Renal cortex interstitium (tissue), 11 donors: ENCODE measurements at regions not wholly inside any gene's neighbourhood (a gene's known extent, or its start where the extent isn't known, plus 50 kb on each side); places are given as distances from the start of the nearest gene placed in this dataset.

Experiments
- DNase-seq, 11 donors: peaks; one replicate each; pipeline ENCODE4 v3.0.0-alpha.2; 2013; ENCODE audit warnings: low read depth in 9 of 11, low spot score in 4 of 11; ENCODE audit errors: extremely low read depth in 1 of 11

DNA sequence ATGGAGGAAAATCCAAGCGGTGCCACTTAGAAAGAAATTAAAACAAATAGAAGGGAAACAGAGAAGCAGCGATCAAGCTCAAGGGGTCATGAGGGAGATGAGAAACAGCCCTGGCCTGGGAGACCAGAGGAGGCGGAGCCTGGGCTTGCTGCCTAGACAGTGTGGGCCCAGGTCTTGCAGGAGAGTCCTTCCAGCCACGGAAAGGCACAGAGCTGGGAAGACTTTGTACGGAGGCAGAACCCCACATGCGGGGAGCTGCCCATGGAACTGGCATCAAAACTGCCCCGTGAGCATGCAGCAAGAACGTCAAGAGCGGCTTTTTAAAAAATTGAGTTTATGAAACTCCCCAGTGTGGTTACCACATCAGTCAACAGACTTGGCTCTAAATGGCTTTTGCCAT, 119.4 kb downstream of the IRX1 start:
- DNase-seq = no peak

DNA sequence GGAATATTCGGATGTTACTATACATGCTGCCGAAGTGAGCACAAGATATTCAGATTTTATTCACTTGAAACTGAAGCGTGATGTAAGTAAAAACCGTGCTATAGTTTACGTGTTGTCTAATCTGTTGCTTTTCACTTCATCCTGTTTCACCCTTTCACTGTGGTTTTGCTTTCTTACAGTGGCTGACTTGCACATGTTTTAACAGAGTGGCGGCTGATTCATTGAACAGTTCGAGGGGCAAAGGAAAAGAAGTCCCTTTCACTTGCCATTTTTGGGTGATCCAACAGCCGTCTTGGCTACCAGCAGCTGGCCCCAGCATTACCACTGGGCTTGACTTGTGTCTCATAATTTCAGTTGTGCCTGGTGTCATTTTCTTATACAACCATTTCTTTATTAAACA, 134.0 kb downstream of the IRX1 start:
- no peak for DNase-seq

DNA sequence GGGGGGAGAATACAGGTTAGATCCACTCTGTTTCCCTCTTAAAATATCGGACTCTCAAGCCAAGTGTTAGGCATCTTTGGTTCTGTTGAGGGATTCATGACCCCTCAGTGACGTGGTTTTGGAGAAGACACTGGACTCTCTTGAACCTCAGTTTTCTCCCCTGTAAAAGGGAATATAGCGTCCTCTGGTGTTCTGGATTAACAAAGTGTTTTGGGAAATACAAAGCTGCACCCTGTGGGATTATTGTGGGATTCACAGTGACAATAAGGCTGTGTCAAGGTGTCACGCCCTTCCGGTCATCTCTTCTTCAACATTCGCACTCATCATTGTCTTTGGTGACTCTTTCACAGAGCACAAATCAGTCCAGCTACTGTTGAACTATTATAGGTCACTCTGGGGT, 139.0 kb downstream of the IRX1 start:
- DNase-seq = no peak

DNA sequence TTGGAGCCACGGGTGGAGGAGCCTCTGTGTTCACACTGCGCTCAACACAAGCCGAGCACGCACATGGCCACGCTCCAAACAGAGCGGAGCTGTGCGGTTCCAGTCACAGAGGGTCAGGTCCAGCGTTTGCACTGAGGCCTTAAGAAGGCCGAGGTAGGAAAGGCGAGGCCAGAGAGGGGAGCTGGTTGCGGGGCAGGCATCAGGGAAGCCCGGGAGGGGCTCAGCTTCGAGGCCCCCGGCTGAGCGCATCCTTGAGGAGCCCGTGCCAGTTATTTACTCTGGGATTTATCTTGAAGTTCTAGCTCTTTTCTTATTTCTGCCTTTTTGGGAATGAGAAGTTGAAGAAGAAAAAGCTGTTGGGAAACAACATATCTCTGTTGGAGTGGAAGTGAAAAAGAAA, 140.8 kb downstream of the IRX1 start:
- DNase-seq = no peak

DNA sequence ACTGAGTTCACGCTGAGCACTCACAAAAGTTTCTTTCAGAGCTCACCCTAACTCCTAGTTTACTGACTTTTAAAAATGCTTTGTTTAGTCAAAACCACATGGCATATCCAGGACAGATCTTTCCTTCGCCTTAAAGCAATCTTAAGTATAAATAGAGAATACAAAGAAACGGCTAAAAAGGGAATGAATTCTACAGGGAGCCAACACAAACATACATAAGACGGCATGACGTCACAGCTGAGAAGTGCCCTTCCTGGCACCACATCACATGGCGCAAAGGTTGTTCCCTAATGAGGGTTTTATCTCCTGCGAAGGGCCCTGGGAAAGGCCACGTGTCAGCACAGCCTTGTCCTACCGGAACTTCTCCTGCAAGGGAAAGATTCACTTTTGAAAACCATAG, 141.3 kb downstream of the IRX1 start:
- DNase-seq = no peak

DNA sequence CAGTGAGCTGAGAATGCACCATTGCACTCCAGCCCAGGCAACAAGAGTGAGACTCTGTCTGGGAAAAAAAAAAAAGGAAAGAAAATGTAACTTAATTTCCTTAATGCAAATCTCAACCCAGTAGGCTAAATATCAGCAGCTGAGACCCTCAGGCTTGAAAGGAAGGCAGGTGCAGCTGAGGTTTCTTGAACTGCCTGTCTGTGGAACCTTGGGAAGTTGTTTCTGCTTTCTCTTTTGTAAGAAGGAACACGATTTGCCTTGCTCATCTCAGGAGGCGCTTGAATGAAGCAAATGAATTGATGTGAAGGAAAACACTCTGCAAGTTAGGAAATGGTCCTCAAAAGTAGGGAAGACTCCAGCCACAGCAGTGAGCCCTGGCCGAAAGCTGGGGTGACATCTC, 143.3 kb downstream of the IRX1 start:
- DNase-seq = no peak

DNA sequence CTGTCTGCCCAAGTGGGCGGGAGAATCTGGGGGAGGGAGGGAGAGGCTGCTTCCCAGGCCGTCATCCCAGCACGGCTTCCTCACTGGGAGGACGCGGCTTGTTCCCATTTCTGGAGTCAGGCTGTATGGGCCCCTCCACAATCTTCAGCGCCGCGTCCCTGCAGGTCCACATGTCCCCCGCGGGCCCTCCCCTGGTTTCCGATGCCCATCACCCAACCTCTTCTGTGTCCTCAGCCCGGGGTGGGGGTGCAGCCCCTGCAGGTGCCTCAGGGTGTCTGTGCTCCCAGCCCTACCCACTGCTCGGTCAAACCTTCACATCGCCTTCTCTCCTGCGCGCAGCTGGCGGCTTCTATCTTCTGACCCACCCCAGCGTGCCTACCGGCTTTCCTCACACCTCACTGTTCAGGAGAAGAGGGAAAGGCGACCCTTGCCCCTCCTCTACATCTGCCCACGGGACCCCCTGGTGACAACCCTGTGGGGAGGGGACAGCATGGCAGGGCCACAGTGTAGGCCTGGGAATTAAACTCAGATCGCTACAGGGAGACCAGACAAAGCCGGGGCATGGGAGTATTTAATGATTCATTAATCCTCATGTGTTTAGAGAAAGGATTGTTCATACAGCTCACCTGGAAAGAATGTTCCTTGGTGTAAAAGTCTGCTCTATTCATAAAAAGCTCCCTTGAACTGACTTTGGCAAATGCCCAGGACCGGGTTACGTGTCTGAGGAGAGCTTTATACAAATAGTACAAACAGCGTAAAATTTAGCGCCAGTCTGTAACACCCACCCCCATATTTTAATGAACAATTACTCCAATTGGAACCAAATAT, 145.1 kb downstream of the IRX1 start:
- DNase-seq = peak in 1 of 11 donors; percentile 5

DNA sequence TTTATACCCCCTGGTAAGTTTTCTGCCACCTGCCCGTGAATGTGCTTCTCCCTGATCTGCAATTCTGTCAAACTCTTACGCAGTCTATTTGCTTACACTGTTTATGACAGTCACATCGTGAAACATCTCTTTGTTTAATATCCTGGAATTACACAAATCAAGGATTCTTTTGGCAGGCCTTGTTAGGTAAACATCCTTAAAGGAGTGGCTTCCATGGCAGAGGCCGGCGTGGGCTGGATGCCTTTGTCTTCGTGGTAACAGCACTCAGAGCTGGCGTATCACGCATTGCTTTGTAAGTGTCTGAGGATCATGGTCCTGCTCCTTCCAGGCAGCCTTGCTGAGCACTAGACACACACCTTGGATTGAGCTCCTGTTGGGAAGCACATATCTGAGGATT, 145.7 kb downstream of the IRX1 start:
- DNase-seq = no peak

DNA sequence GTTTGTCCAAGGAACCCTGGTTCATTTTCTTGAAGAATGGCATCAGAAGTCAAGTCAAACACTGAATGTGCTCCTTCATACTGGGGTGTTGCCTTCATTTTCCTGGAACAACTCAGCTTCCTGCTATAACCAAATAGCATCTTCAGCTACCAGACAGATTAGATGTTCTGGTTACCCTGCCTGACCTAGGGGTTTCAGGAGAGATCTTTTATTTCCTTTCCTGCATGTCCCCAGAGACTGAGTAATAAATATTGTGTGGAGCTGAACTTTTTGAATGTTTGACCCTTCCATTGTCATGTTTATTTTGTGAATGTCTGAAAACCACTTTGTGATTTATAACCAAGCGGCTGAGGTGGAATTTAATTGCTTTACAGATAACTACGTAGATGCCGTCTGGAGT, 147.1 kb downstream of the IRX1 start:
- DNase-seq = no peak

DNA sequence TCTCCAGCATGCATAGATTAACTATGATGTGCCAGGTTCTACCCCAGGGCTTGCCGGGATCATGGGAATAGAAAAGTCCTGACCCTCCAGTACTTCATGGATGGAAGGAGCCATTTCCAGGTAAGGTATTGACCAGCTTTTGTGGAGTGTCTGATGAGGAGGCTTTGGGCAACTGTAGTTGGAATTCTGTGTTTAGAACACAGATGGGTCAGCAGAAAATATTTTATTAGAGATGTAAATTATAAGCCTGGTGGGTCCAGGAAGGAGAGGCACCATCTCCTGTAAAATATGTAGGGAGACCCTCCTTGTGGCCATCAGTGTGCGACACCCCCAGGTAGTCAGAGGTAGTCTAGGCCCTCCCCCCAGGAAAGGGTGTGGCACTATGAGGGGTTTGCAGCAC, 156.2 kb downstream of the IRX1 start:
- DNase-seq = no peak

DNA sequence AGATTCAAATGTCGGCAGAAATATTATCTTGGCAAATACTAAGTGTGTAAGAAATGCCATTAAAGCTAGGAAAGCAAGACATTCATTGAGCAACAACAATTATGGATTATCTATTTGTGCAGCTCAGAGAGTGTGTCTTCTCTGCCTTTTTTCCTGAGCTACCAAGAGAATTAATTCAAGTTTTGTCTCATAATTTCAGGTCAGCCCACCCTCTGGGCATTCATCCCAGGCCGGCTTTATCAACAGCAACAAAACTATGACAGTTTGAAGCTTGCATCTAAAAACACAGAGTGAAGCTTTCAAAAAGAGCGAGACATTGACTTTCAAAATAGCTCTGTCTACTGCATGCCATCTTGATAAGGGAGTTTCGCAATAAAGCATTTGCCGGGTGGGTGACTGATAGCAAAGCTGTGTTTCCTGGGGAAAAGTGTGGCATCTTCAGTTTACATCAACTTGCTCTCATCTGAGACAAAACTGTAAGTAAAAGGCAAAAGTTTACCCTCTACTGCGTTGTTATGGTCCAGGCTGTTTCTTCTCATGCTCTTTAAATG, 182.4 kb downstream of the IRX1 start:
- DNase-seq = no peak

DNA sequence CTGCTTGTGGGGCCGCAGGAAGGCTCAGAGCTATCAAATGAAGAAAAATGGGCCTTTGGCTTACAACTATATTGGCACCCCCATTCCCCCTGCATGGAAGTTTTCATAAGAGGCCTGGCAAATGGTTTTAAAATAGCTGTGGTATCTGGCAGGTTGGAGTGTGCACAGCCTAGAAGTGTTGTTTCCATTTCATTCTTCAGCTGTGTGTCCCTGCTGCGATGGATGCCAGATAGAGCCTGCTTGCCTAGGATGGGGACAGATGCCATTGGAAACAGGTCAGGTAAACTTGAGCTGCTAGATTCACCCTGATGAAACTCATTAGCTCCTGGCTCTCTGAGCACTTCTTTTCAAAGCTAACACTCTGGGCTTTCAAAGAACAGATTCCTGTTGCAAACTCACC, 183.3 kb downstream of the IRX1 start:
- DNase-seq = no peak

DNA sequence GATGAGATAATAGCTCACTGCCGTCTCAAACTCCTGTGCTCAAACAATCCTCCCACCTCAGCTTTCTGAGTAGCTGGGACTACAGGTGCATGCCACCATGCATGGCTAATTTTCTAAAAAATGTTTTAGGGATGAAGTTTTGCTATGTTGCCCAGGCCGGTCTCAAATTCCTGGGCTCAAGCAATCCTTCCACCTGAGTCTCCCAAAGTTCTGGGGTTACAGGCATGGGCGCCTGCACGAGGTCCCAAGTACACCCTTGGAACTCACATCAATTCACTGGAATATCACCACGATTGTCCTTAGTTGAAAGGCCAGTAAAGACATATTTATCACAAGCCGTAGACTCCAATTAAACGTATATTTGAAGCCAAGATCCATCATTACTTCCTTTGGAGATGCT, 184.6 kb downstream of the IRX1 start:
- DNase-seq = no peak

DNA sequence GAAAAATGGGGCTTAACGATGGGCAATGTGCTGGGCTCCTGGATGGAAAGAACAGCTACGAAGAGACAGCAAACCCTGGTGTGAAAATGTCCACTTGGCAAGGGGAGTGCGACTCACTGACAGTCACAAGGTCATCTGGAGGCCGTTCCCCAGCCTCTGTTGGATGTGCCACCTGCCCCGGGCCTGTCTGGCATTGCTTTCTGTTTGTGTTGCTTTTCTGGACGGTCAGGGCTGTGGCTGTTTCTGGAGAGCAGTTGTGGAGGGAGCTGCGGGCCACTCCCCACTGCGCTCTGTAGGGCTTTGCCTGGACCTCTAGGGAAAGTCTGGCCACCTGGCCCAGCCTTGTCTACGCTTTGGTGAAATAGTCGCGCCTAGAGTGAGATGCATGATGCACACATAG, 185.3 kb downstream of the IRX1 start:
- no peak for DNase-seq

DNA sequence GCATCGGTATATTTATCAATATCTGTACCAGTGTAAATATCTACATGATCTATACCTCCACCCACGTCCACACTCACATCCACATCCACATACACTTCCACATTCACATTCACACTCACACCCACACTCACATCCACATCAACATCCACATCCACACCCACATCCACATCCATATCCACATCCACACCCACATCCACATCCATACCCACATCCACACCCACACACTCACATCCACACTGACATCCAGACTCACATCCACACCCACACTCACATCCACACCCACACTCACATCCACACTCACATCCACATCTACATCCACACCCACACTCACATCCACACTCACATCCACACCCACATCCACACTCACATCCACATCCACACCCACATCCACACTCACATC, 189.2 kb downstream of the IRX1 start:
- DNase-seq = no peak

DNA sequence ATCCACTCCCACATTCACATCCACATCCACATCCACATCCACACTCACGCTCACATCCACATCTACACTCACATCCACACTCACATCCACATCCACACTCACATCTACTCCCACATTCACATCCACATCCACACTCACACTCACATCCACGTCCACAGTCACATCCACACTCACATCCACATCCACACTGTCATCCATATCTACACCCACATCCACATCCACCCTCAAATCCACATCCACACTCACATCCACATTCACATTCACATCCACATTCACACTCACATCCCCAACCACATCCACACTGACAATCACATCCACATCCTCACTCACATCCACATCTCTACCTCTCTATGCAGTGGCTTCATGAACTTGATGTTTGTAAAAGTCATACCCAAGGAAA, 190.5 kb downstream of the IRX1 start:
- DNase-seq = no peak

DNA sequence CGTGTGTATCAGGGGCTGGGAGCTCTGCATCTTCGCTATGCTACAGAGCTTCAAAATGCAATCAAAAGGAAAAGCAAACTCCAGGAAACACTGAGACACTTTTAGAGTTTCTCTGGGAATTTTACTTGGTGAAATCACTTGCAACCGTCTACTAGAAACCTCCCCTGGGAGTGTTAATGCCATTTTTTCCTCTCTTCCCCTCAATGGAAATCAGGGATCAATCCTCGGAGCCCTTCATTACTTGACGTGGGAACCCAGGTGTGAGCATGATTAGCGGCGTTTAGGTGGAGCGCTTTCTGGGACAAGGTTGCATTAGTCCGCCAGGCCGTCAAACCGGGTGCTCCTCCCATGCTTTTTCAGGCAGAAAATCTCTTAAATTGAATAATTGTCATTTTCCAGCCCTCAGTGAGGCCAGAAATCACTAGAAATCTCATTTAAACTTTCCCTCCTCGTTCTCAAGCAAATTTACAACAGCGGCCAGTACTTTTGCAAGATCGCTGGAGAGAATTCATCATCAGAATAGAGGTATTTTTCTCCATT, 191.3 kb downstream of the IRX1 start:
- no peak for DNase-seq

DNA sequence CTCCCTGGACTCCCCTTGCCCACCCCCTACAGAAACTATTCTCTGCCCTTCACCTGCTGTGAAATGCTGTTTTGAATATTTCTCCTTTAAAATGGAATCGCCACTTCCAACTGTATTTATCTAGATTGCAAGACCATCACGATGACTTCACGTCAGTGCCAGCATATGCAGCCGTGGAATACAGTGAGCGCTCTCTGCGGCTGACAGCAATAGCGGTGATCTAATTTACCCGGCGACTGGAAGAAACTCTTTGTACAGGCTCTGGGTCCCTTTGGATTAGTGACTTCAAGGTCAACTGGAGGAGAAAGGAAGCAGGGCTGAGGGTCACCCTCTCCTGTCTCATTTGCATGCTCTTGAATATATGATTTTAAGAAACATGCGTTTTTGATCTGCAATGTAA, 192.0 kb downstream of the IRX1 start:
- DNase-seq = no peak

DNA sequence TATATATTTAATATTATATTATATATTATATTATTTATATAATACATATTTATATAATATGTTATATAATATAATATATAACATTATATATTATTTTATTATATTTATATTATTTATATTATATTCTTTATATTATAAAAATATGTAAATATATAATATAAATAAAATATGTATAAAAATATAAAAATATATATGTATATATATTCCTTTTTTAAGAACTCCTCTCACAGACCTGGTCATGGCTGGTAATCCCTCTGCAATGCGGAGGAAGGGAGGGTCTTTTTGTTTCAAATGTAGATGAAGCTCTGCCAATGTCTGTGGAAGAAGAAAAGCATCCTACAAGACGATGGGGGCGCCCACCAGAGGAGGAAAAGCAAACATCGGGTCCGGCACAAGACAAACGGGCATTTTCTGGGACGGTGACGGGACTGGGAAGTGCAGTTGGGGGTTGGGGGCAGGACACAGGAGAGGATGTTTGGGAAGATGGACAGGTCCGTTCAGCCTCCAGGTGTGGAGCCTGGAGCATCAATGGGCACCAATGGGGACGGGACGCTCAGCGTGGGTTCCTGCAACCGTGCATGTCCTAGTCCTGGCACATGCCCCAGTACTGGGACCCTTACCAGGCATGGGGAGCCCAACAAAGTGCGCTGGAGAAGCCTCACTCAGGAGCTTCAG, 194.0 kb downstream of the IRX1 start:
- DNase-seq = no peak

DNA sequence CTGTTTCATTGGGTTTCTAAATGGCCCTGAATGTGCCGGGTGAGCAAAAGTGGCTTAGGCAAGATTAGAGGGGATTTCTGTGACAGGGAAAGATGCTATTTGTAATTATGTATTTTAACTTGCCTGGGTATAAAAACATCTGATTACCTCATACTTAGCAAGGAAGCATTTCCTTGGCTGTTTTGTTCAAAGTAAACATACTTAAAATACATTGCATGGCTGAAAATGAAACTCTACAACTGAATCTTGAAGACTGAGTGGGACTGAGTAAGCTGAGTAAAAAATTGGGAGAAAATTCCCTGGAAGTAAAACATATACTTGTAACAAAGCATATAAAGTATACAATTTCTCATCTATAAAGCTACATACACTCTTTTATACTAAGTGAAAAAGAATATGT, 197.5 kb downstream of the IRX1 start:
- DNase-seq = no peak
